Karpas-422 (cell line): ENCODE measurements at regions not wholly inside any gene's neighbourhood (a gene's known extent, or its start where the extent isn't known, plus 50 kb on each side); places are given as distances from the start of the nearest gene placed in this dataset.

Source experiments
- DNase-seq: peaks from one replicate; pipeline ENCODE4 v3.0.0-alpha.2; 2015
- H2AFZ ChIP-seq: fragments of 200-600 bp; sonication (generic); 2 replicates; pipeline ENCODE4 v1.6.1; 2014; ENCODE audit warnings: antibody characterized with exemption, low read length, mixed read lengths
- H3K27ac ChIP-seq: fragments of 200-600 bp; sonication (generic); 2 replicates; pipeline ENCODE4 v1.5.1; 2014; ENCODE audit warnings: mild to moderate bottlenecking, low read length, moderate library complexity
- H3K27me3 ChIP-seq: fragments of 200-600 bp; sonication (generic); 2 replicates; pipeline ENCODE4 v1.6.1; 2014; ENCODE audit warnings: low read length, mixed read lengths
- H3K36me3 ChIP-seq: fragments of 200-600 bp; sonication (generic); 2 replicates; pipeline ENCODE4 v1.6.1; 2014; ENCODE audit warnings: low read length, mixed read lengths; ENCODE audit not compliant: insufficient read depth
- H3K4me1 ChIP-seq: fragments of 200-600 bp; sonication (generic); 2 replicates; pipeline ENCODE4 v1.6.1; 2014; ENCODE audit warnings: mild to moderate bottlenecking, low read length, mixed read lengths
- H3K4me2 ChIP-seq: fragments of 200-600 bp; sonication (generic); 2 replicates; pipeline ENCODE4 v1.6.1; 2014; ENCODE audit warnings: low read length, low read depth, mild to moderate bottlenecking; ENCODE audit not compliant: poor library complexity, severe bottlenecking
- H3K4me3 ChIP-seq: fragments of 200-600 bp; sonication (generic); 2 replicates; pipeline ENCODE4 v1.5.1; 2014; ENCODE audit warnings: mild to moderate bottlenecking, antibody characterized with exemption, low read length, mixed read lengths
- H3K79me2 ChIP-seq: fragments of 200-600 bp; sonication (generic); 2 replicates; pipeline ENCODE4 v1.6.1; 2014; ENCODE audit warnings: mild to moderate bottlenecking, low read length, mixed read lengths
- H3K9ac ChIP-seq: fragments of 200-600 bp; sonication (generic); 2 replicates; pipeline ENCODE4 v1.6.0; 2014; ENCODE audit warnings: low read length
- H3K9me2 ChIP-seq: fragments of 200-600 bp; sonication (generic), shearing (Covaris generic); replicated peaks from 2 replicates; pipeline ENCODE4 v1.6.0; 2014; ENCODE audit warnings: mild to moderate bottlenecking, low read length, moderate library complexity; ENCODE audit not compliant: insufficient read depth
- H3K9me3 ChIP-seq: fragments of 300-700, 200-600 bp; sonication (generic); 2 replicates; pipeline ENCODE4 v1.6.1; 2014; ENCODE audit warnings: low read length, mixed read lengths
- H4K20me1 ChIP-seq: fragments of 200-600 bp; sonication (generic); 2 replicates; pipeline ENCODE4 v1.6.1; 2014; ENCODE audit warnings: mild to moderate bottlenecking, antibody characterized with exemption, low read length, low read depth; ENCODE audit not compliant: insufficient read depth

- no peak for DNase-seq
- no peaks in the 10 kb centered on the region for H3K9me2 ChIP-seq
These were observed 92.8 kb upstream of the MTPN start for GRCh38 chr7:136069840-136070529.

GRCh38 chr7:136067277-136067676 is 90.1 kb upstream of the MTPN start:
- Histone ChIP-seq H3K9ac (no peak overlapping the region), H3K79me2 (no peaks in the 10 kb centered on the region), H3K27me3 (0 out of 2 replicates have a peak, but pooled peaks cover 3% of the 10 kb centered on the region), H4K20me1 (no peaks in the 10 kb centered on the region), H2AFZ (no peak overlapping the region), H3K9me2 (no peaks in the 10 kb centered on the region), H3K4me3 (no peak overlapping the region), H3K9me3 (no peaks in the 10 kb centered on the region), H3K36me3 (no peaks in the 10 kb centered on the region), H3K4me2 (no peak overlapping the region), H3K27ac (no peak overlapping the region), H3K4me1 (peaks cover 7% of the 10 kb centered on the region; the same call in 1 of the 2 replicates)
- DNase-seq = no peak

More at GRCh38 chr7:136069840-136070529, 92.8 kb upstream of the MTPN start:
- Histone ChIP-seq H3K4me3 (no peak overlapping the region), H3K27ac (no peak overlapping the region), H3K36me3 (no peaks in the 10 kb centered on the region), H3K4me2 (no peak overlapping the region), H3K9me3 (no peaks in the 10 kb centered on the region), H2AFZ (no peak overlapping the region), H3K79me2 (no peaks in the 10 kb centered on the region), H3K4me1 (peaks cover 7% of the 10 kb centered on the region; the same call in 1 of the 2 replicates), H3K27me3 (0 out of 2 replicates have a peak, but pooled peaks cover 3% of the 10 kb centered on the region), H3K9ac (no peak overlapping the region), H4K20me1 (no peaks in the 10 kb centered on the region)

GRCh38 chr7:136066304-136067143 is 89.4 kb upstream of the MTPN start:
- Histone ChIP-seq H3K9me3 (no peaks in the 10 kb centered on the region), H3K79me2 (no peaks in the 10 kb centered on the region), H3K9ac (no peak overlapping the region), H3K36me3 (no peaks in the 10 kb centered on the region), H3K4me1 (peaks cover 7% of the 10 kb centered on the region; the same call in 1 of the 2 replicates), H3K4me3 (no peak overlapping the region), H2AFZ (no peak overlapping the region), H4K20me1 (no peaks in the 10 kb centered on the region), H3K4me2 (no peak overlapping the region), H3K27me3 (0 out of 2 replicates have a peak, but pooled peaks cover 3% of the 10 kb centered on the region), H3K9me2 (no peaks in the 10 kb centered on the region), H3K27ac (no peak overlapping the region)
- no peak for DNase-seq

DNA sequence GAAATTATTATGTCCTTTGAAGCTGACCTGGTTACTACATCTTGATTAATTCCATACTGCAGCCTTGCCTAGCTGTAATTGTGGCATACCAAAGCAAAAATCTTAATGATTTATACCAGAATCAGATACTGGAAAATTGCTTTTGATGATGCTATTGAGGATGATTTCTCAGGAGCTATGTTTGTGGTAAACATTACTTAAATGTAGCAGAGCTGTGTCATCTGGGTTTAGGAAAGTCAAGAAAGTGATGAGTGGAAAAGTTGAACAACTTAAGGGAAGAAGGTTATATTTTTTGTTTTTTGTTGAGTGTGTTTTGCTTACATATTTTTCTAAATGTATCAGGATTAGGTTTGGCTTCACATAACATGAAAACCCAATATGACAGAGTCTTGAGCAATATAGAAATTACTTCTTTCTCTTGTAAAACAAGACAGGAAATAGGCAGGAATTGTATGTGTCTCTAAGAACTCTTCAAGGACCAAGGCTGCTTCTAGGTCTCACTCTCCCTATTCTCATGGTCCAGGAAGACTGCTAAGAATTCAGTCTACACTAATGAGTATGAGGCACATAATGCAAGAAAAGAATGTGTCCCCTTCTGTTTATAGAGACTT is 87.6 kb upstream of the MTPN start:
- Histone ChIP-seq H3K4me1 (no peaks in the 10 kb centered on the region), H3K36me3 (no peaks in the 10 kb centered on the region), H2AFZ (no peak overlapping the region), H3K9me3 (no peaks in the 10 kb centered on the region), H3K9me2 (no peaks in the 10 kb centered on the region), H3K4me3 (no peak overlapping the region), H4K20me1 (no peaks in the 10 kb centered on the region), H3K27ac (no peak overlapping the region), H3K9ac (no peak overlapping the region), H3K79me2 (no peaks in the 10 kb centered on the region), H3K4me2 (no peak overlapping the region), H3K27me3 (0 out of 2 replicates have a peak, but pooled peaks cover 3% of the 10 kb centered on the region)
- DNase-seq = no peak

DNA sequence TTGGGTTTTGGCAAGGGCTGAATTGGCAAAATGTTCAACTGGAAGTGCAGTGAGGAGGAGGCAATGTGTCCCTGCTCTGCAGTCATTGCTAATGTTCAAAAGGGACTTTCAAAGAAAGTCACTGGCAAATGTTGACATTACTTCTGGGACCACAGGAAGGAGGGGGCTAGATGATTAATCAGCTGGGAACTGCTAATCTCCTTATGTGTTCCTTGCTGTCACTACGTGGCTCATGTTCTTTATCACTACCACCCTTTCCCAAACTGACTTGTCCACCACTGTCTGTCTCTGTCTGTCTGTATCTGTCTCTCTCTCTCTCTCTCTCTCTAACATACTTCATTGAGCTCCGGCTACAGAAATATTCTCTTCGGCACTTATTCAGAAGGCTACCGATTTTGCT is 86.9 kb upstream of the MTPN start:
- no peaks in the 10 kb centered on the region for H3K4me1 ChIP-seq

DNA sequence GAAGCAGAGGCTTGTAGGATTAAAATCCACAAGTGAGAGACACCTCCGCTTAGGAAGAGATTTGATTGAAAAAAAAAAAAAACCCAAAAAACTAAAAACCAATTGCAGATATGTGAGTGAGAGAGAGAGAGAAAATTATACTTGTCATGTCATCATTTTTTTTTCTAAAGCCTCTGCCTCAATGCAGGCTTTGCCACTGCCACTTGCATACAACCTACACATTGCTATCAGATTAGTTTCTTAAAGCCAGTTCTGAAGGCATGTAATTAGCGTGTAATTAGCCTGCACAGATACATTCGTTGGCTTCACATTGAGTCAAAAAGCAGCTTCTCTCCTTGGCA is 86.1 kb upstream of the MTPN start:
- Histone ChIP-seq H3K4me2 (no peak overlapping the region), H3K9me3 (no peaks in the 10 kb centered on the region), H3K9ac (no peak overlapping the region), H4K20me1 (no peaks in the 10 kb centered on the region), H3K9me2 (no peaks in the 10 kb centered on the region), H3K36me3 (no peaks in the 10 kb centered on the region), H2AFZ (no peak overlapping the region), H3K27ac (no peak overlapping the region), H3K4me1 (no peaks in the 10 kb centered on the region), H3K27me3 (no peaks in the 10 kb centered on the region), H3K4me3 (no peak overlapping the region), H3K79me2 (no peaks in the 10 kb centered on the region)
- DNase-seq = no peak

More for the DNA sequence above, 86.9 kb upstream of the MTPN start:
- no peaks in the 10 kb centered on the region for H3K36me3 ChIP-seq
- H3K79me2 ChIP-seq = no peaks in the 10 kb centered on the region
- no peaks in the 10 kb centered on the region for H3K9me3 ChIP-seq
- no peaks in the 10 kb centered on the region for H4K20me1 ChIP-seq
- H3K9me2 ChIP-seq = no peaks in the 10 kb centered on the region
- H2AFZ ChIP-seq = no peak overlapping the region
- no peak overlapping the region for H3K4me3 ChIP-seq
- H3K27me3 ChIP-seq = no peaks in the 10 kb centered on the region
- DNase-seq = no peak
- no peak overlapping the region for H3K4me2 ChIP-seq
- H3K9ac ChIP-seq = no peak overlapping the region
- H3K27ac ChIP-seq = no peak overlapping the region

GRCh38 chr7:136062625-136063325 is 85.6 kb upstream of the MTPN start:
- Histone ChIP-seq H3K9ac (no peak overlapping the region), H3K9me3 (no peaks in the 10 kb centered on the region), H3K4me2 (no peak overlapping the region), H3K4me1 (peaks cover under 1% of the 10 kb centered on the region), H3K27ac (no peak overlapping the region), H2AFZ (no peak overlapping the region), H3K79me2 (no peaks in the 10 kb centered on the region), H3K4me3 (no peak overlapping the region), H4K20me1 (no peaks in the 10 kb centered on the region), H3K36me3 (no peaks in the 10 kb centered on the region), H3K9me2 (no peaks in the 10 kb centered on the region), H3K27me3 (no peaks in the 10 kb centered on the region)
- DNase-seq = no peak

GRCh38 chr7:136061433-136061832 is 84.3 kb upstream of the MTPN start:
- no peaks in the 10 kb centered on the region for H3K79me2 ChIP-seq
- H3K27me3 ChIP-seq = no peaks in the 10 kb centered on the region
- no peak overlapping the region for H2AFZ ChIP-seq
- no peak overlapping the region for H3K4me3 ChIP-seq
- H3K4me2 ChIP-seq = no peak overlapping the region
- H3K9ac ChIP-seq = no peak overlapping the region
- DNase-seq = no peak
- peaks cover 12% of the 10 kb centered on the region for H3K4me1 ChIP-seq
- H4K20me1 ChIP-seq = no peaks in the 10 kb centered on the region
- no peaks in the 10 kb centered on the region for H3K9me2 ChIP-seq
- no peak overlapping the region for H3K27ac ChIP-seq
- H3K9me3 ChIP-seq = no peaks in the 10 kb centered on the region
- no peaks in the 10 kb centered on the region for H3K36me3 ChIP-seq
